ENCODE measurements at regions not wholly inside any gene's neighbourhood (a gene's known extent, or its start where the extent isn't known, plus 50 kb on each side); places are given as distances from the start of the nearest gene placed in this dataset.

DNA sequence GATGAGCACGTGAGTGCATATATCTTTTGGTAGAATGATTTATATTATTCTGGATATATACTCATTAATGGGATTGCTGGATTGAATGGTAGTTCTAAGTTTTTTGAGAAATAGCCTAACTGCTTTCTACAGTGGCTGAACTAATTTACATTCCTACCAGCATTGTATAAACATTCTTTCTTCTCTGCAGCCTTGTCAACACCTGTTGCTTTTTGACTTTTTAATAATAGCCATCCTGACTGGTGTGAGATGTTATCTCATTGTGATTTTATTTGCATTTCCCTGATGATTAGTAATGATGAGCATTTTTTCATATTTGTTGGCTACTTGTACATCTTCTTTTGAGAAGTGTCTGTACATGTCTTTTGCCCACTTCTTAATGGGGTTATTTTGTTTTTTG lies 116.3 kb downstream of the ADTRP start:
- in situ Hi-C loops (cut with MboI; ENCODE audit: low sequenced_read_pairs) = no loop called here
- no peak for TF ChIP-seq CHD1 (IDR thresholded peaks at IDR 0.05; ENCODE audit: low read depth, low read length)
- no peak for TF ChIP-seq NFE2L2 (IDR thresholded peaks at IDR 0.05; ENCODE audit: low read depth, low read length)
- no peak for TF ChIP-seq RAD21 (IDR thresholded peaks at IDR 0.05; ENCODE audit: low read length)
- TF ChIP-seq, protein P1, sequence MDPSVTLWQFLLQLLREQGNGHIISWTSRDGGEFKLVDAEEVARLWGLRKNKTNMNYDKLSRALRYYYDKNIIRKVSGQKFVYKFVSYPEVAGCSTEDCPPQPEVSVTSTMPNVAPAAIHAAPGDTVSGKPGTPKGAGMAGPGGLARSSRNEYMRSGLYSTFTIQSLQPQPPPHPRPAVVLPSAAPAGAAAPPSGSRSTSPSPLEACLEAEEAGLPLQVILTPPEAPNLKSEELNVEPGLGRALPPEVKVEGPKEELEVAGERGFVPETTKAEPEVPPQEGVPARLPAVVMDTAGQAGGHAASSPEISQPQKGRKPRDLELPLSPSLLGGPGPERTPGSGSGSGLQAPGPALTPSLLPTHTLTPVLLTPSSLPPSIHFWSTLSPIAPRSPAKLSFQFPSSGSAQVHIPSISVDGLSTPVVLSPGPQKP (IDR thresholded peaks at IDR 0.05; ENCODE audit: borderline replicate concordance, low read depth, low read length) = no peak
- TF ChIP-seq, protein P2, sequence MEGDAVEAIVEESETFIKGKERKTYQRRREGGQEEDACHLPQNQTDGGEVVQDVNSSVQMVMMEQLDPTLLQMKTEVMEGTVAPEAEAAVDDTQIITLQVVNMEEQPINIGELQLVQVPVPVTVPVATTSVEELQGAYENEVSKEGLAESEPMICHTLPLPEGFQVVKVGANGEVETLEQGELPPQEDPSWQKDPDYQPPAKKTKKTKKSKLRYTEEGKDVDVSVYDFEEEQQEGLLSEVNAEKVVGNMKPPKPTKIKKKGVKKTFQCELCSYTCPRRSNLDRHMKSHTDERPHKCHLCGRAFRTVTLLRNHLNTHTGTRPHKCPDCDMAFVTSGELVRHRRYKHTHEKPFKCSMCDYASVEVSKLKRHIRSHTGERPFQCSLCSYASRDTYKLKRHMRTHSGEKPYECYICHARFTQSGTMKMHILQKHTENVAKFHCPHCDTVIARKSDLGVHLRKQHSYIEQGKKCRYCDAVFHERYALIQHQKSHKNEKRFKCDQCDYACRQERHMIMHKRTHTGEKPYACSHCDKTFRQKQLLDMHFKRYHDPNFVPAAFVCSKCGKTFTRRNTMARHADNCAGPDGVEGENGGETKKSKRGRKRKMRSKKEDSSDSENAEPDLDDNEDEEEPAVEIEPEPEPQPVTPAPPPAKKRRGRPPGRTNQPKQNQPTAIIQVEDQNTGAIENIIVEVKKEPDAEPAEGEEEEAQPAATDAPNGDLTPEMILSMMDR (conservative IDR thresholded peaks at IDR 0.05; ENCODE audit: low read depth, low read length) = no peak
- no peak for TF ChIP-seq SMC3 (IDR thresholded peaks at IDR 0.05; ENCODE audit: low read depth, low read length)
- TF ChIP-seq BHLHE40 (IDR thresholded peaks at IDR 0.05; ENCODE audit: low read depth, low read length) = no peak
- no peak for TF ChIP-seq RCOR1 (IDR thresholded peaks at IDR 0.05; ENCODE audit: insufficient replicate concordance, low read length)
- TF ChIP-seq POLR2A (IDR thresholded peaks at IDR 0.05; ENCODE audit: low read depth, low read length) = no peak
- TF ChIP-seq MAFK (IDR thresholded peaks at IDR 0.05; ENCODE audit: low read depth, low read length) = no peak
- no peak for TF ChIP-seq RFX5 (IDR thresholded peaks at IDR 0.05; ENCODE audit: low read depth, low read length)
- no peak for TF ChIP-seq MAZ (IDR thresholded peaks at IDR 0.05; ENCODE audit: borderline replicate concordance, low read depth, low read length)
- TF ChIP-seq, protein P3, sequence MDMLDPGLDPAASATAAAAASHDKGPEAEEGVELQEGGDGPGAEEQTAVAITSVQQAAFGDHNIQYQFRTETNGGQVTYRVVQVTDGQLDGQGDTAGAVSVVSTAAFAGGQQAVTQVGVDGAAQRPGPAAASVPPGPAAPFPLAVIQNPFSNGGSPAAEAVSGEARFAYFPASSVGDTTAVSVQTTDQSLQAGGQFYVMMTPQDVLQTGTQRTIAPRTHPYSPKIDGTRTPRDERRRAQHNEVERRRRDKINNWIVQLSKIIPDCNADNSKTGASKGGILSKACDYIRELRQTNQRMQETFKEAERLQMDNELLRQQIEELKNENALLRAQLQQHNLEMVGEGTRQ (IDR thresholded peaks at IDR 0.05; ENCODE audit: low read depth, low read length) = no peak
- TF ChIP-seq MXI1 (IDR thresholded peaks at IDR 0.05; ENCODE audit: borderline replicate concordance, low read depth, low read length) = no peak
- H4K20me1 ChIP-seq (ENCODE audit: insufficient read depth, low read length) = no peaks in the 10 kb centered on the region

More for the DNA sequence above, 116.3 kb downstream of the ADTRP start:
- Histone ChIP-seq H4K8ac (ENCODE audit: low read depth in 2 of 2, low read length in 2 of 2) (no peak overlapping the region), H3K79me1 (ENCODE audit: low read depth in 1 of 2, low read length in 2 of 2) (no peaks in the 10 kb centered on the region), H3K4ac (ENCODE audit: low read depth, low read length) (no peak overlapping the region), H3K4me3 (ENCODE audit: insufficient read depth, low read depth, low read length) (no peak overlapping the region), H3K14ac (replicated peaks; ENCODE audit: low read depth, low read length) (no peak overlapping the region), H2AK5ac (ENCODE audit: low read depth, low read length) (no peak overlapping the region), H3K9ac (ENCODE audit: low read depth, low read length) (no peak overlapping the region), H2BK120ac (ENCODE audit: low read depth, low read length) (no peak overlapping the region), H2BK15ac (ENCODE audit: low read depth, low read length) (no peak overlapping the region), H3K56ac (ENCODE audit: extremely low read depth, insufficient read depth, low read length) (no peak overlapping the region), H4K91ac (ENCODE audit: insufficient read depth, low read depth, low read length) (no peak overlapping the region), H3K27me3 (ENCODE audit: control insufficient read depth, insufficient read depth, low read length) (no peaks in the 10 kb centered on the region), H3K9me3 (ENCODE audit: control insufficient read depth, insufficient read depth, low read length) (no peaks in the 10 kb centered on the region), H3K4me1 (ENCODE audit: control insufficient read depth, insufficient read depth, low read length) (no peaks in the 10 kb centered on the region), H4K5ac (ENCODE audit: low read depth, low read length) (no peak overlapping the region), H2BK20ac (ENCODE audit: low read depth, low read length) (no peak overlapping the region), H2BK5ac (ENCODE audit: low read depth, low read length, poor library complexity, severe bottlenecking) (no peak overlapping the region), H3K4me2 (ENCODE audit: low read depth, low read length) (no peak overlapping the region), H3K9me1 (ENCODE audit: insufficient read depth, low read length) (no peaks in the 10 kb centered on the region), H2AK9ac (replicated peaks; ENCODE audit: low read depth, low read length, poor library complexity) (no peak overlapping the region), H3K36me3 (ENCODE audit: control insufficient read depth, insufficient read depth, low read length) (no peaks in the 10 kb centered on the region), H3K18ac (ENCODE audit: low read depth, low read length) (no peak overlapping the region), H2AFZ (replicated peaks; ENCODE audit: low read length, poor library complexity) (no peak overlapping the region), H3K23ac (ENCODE audit: low read depth, low read length) (no peak overlapping the region), H3K27ac (ENCODE audit: insufficient read depth, low read length) (no peak overlapping the region)
- no CpG with 5 or more reads among the region's 1 CpG for WGBS, 2 experiments (ENCODE audit: extremely low coverage in 2 of 2, insufficient read length in 1 of 2)
- intact Hi-C loops (cut with micrococcal nuclease) (no loop called here), dilution Hi-C loops (cut with HindIII; ENCODE audit: low sequenced_read_pairs, unreplicated experiment) (no loop called here)
- DNase-seq (no peak), ATAC-seq (ENCODE audit: low read depth) (no peak)
- ChIA-PET CTCF (no interaction called here), POLR2A (ENCODE audit: unreplicated experiment) (no interaction called here)
- no TSS peak for BruUV-seq (replicated peaks)
